H9 (cell line): ENCODE measurements at regions not wholly inside any gene's neighbourhood (a gene's known extent, or its start where the extent isn't known, plus 50 kb on each side); places are given as distances from the start of the nearest gene placed in this dataset.
A peak's percentile ranks its signal among the peaks of the same experiment; 100 is the strongest.

Experiments
- DNase-seq: peaks from one replicate; pipeline ENCODE4 v3.0.0-alpha.2; 2017
- H2AFZ ChIP-seq: one replicate; pipeline ENCODE4 v1.6.1; 2013; ENCODE audit warnings: mild to moderate bottlenecking, low read length, control low read depth, moderate library complexity
- H2AK5ac ChIP-seq: 2 replicates; pipeline ENCODE4 v1.6.1; 2013; ENCODE audit warnings: low read length, control low read depth, mixed read lengths; ENCODE audit not compliant: insufficient read length
- H2BK120ac ChIP-seq: one replicate; pipeline ENCODE4 v1.6.1; 2013; ENCODE audit warnings: low read depth, mild to moderate bottlenecking, low read length, control low read depth, inconsistent platforms; ENCODE audit not compliant: poor library complexity, severe bottlenecking
- H2BK12ac ChIP-seq: 2 replicates; pipeline ENCODE4 v1.6.1; 2013; ENCODE audit warnings: low read length, control low read depth, mixed read lengths, low read depth; ENCODE audit not compliant: insufficient read length
- H2BK15ac ChIP-seq: 2 replicates; pipeline ENCODE4 v1.6.1; 2013; ENCODE audit warnings: low read depth, low read length, control low read depth
- H2BK20ac ChIP-seq: one replicate; pipeline ENCODE4 v1.6.1; 2013; ENCODE audit warnings: low read depth, mild to moderate bottlenecking, low read length, control low read depth, inconsistent platforms; ENCODE audit not compliant: poor library complexity, severe bottlenecking
- H2BK5ac ChIP-seq: 2 replicates; pipeline ENCODE4 v1.6.1; 2013; ENCODE audit warnings: low read length, control low read depth, mixed read lengths; ENCODE audit not compliant: insufficient read length
- H3K14ac ChIP-seq: 2 replicates; pipeline ENCODE4 v1.6.1; 2013; ENCODE audit warnings: low read length, control low read depth; ENCODE audit not compliant: insufficient read depth
- H3K18ac ChIP-seq: 2 replicates; pipeline ENCODE4 v1.6.1; 2013; ENCODE audit warnings: low read depth, mild to moderate bottlenecking, mixed read lengths, low read length, control low read depth; ENCODE audit not compliant: insufficient read length
- H3K23ac ChIP-seq: 2 replicates; pipeline ENCODE4 v1.6.1; 2013; ENCODE audit warnings: low read length, control low read depth, mixed read lengths, low read depth; ENCODE audit not compliant: insufficient read length
- H3K23me2 ChIP-seq: 2 replicates; pipeline ENCODE4 v1.6.1; 2013; ENCODE audit warnings: low read depth, mild to moderate bottlenecking, mixed read lengths, low read length, control low read depth; ENCODE audit not compliant: insufficient read length, poor library complexity, severe bottlenecking
- H3K27ac ChIP-seq: 2 replicates; pipeline ENCODE4 v1.5.1; 2013; ENCODE audit warnings: low read length, control low read depth, mixed read lengths, low read depth; ENCODE audit not compliant: insufficient read length
- H3K27me3 ChIP-seq: 2 replicates; pipeline ENCODE4 v1.6.1; 2013; ENCODE audit warnings: low read length, control low read depth, inconsistent platforms; ENCODE audit not compliant: insufficient read depth
- H3K4ac ChIP-seq: 2 replicates; pipeline ENCODE4 v1.6.1; 2013; ENCODE audit warnings: low read depth, mild to moderate bottlenecking, control low read depth, inconsistent platforms, low read length, moderate library complexity
- H3K4me1 ChIP-seq: 2 replicates; pipeline ENCODE4 v1.6.1; 2013; ENCODE audit warnings: low read length, control low read depth, inconsistent platforms; ENCODE audit not compliant: insufficient read depth
- H3K4me2 ChIP-seq: 2 replicates; pipeline ENCODE4 v1.6.1; 2013; ENCODE audit warnings: low read length, control low read depth, mixed read lengths; ENCODE audit not compliant: insufficient read length, insufficient read depth
- H3K56ac ChIP-seq: 2 replicates; pipeline ENCODE4 v1.6.1; 2013; ENCODE audit warnings: low read depth, mild to moderate bottlenecking, mixed read lengths, low read length, control low read depth; ENCODE audit not compliant: insufficient read length
- H3K79me1 ChIP-seq: 2 replicates; pipeline ENCODE4 v1.6.1; 2013; ENCODE audit warnings: low read depth, mild to moderate bottlenecking, moderate library complexity, low read length, control low read depth, inconsistent platforms; ENCODE audit not compliant: insufficient read depth, poor library complexity, severe bottlenecking
- H3K79me2 ChIP-seq: 2 replicates; pipeline ENCODE4 v1.6.1; 2013; ENCODE audit warnings: low read length, control low read depth, inconsistent platforms; ENCODE audit not compliant: insufficient read depth
- H3K9ac ChIP-seq: 2 replicates; pipeline ENCODE4 v1.6.1; 2013; ENCODE audit warnings: low read length, control low read depth, mixed read lengths; ENCODE audit not compliant: insufficient read length; ENCODE audit errors: extremely low read depth
- H3K9me3 ChIP-seq: one replicate; pipeline ENCODE4 v1.6.1; 2013; ENCODE audit warnings: low read depth, low read length, inconsistent platforms; ENCODE audit not compliant: control insufficient read depth
- H3T11ph ChIP-seq: one replicate; pipeline ENCODE4 v1.6.1; 2013; ENCODE audit warnings: mild to moderate bottlenecking, low read length, control low read depth, inconsistent platforms
- H4K20me1 ChIP-seq: one replicate; pipeline ENCODE4 v1.6.1; 2013; ENCODE audit not compliant: control insufficient read depth, insufficient read length, insufficient read depth
- H4K5ac ChIP-seq: 2 replicates; pipeline ENCODE4 v1.6.1; 2013; ENCODE audit warnings: low read depth, mild to moderate bottlenecking, mixed read lengths, low read length, control low read depth; ENCODE audit not compliant: insufficient read length
- H4K8ac ChIP-seq: replicated peaks from 2 replicates; pipeline ENCODE4 v1.6.1; 2013; ENCODE audit warnings: low read length, control low read depth, mixed read lengths, low read depth; ENCODE audit not compliant: insufficient read length
- H4K91ac ChIP-seq: 2 replicates; pipeline ENCODE4 v1.6.1; 2013; ENCODE audit warnings: low read depth, mild to moderate bottlenecking, moderate library complexity, mixed read lengths, low read length, control low read depth; ENCODE audit not compliant: insufficient read length
- H3K27ac Mint-ChIP-seq, 3 experiments: 2 replicates in 2 of 3; 3 replicates in 1 of 3; pipeline ENCODE4 v1.8.0; 2020 to 2021; ENCODE audit warnings: mixed read lengths in 3 of 3, mild to moderate bottlenecking in 1 of 3, moderate library complexity in 1 of 3
- H3K27me3 Mint-ChIP-seq: 2 replicates; pipeline ENCODE4 v1.8.0; 2021; ENCODE audit warnings: low read depth, mild to moderate bottlenecking, moderate library complexity, mixed read lengths
- H3K36me3 Mint-ChIP-seq, 3 experiments: 2 replicates in 2 of 3; 3 replicates in 1 of 3; pipeline ENCODE4 v1.8.0; 2020 to 2021; ENCODE audit warnings: low read depth in 3 of 3, mixed read lengths in 3 of 3; ENCODE audit not compliant: insufficient read depth in 1 of 3
- H3K4me1 Mint-ChIP-seq, 2 experiments: 2 replicates each; pipeline ENCODE4 v1.8.0; 2020; ENCODE audit warnings: mixed read lengths in 2 of 2
- H3K4me3 Mint-ChIP-seq, 2 experiments: 2 replicates in 1 of 2; 3 replicates in 1 of 2; pipeline ENCODE4 v1.8.0; 2020 to 2021; ENCODE audit warnings: mild to moderate bottlenecking in 2 of 2, mixed read lengths in 2 of 2, moderate library complexity in 1 of 2
- H3K9me3 Mint-ChIP-seq, 2 experiments: 2 replicates in 1 of 2; 3 replicates in 1 of 2; pipeline ENCODE4 v1.8.0; 2020; ENCODE audit warnings: mild to moderate bottlenecking in 2 of 2, mixed read lengths in 2 of 2, moderate library complexity in 1 of 2
- CTCF ChIP-seq: fragments of 200-600 bp; sonication (generic); conservative IDR thresholded peaks from 3 replicates; pipeline ENCODE4 v1.8.0; 2021; ENCODE audit warnings: antibody characterized with exemption, mild to moderate bottlenecking
- WGBS: extraction: QIAGEN DNeasy Blood & Tissue Kit; methylation state at CpG from one replicate; pipeline ENCODE4 v1.1.7; 2013; ENCODE audit warnings: missing lambda C conversion rate, low lambda C conversion rate, mixed read lengths; ENCODE audit not compliant: insufficient read length; ENCODE audit errors: extremely low coverage; 5-methylcytosine and 5-hydroxymethylcytosine counted together

GRCh38 chr12:92528097-92528496 lies 174.7 kb upstream of the PLEKHG7 start:
- H2BK5ac ChIP-seq: no peak overlapping the region
- no peak overlapping the region for H3K18ac ChIP-seq
- no peak overlapping the region for H3K23ac ChIP-seq
- H4K8ac ChIP-seq: no peak overlapping the region
- WGBS: no CpG with 5 or more reads among the region's 2 CpGs
- H3K4me1 ChIP-seq: no peaks in the 10 kb centered on the region
- no peak overlapping the region for H3K14ac ChIP-seq
- H3K27me3 ChIP-seq: no peaks in the 10 kb centered on the region
- H2BK20ac ChIP-seq: no peak overlapping the region
- peak; percentile 23; the same call in 1 of the 3 replicates for TF ChIP-seq CTCF
- no peaks in the 10 kb centered on the region for H3K79me2 ChIP-seq
- Mint-ChIP-seq H3K9me3 (no peaks in the 10 kb centered on the region), H3K4me3 (no peak overlapping the region), H3K27ac (no peak overlapping the region), H3K36me3 (no peaks in the 10 kb centered on the region), H3K27me3 (no peaks in the 10 kb centered on the region), H3K4me1 (no peaks in the 10 kb centered on the region)
- H3K56ac ChIP-seq: no peak overlapping the region
- H4K20me1 ChIP-seq: no peaks in the 10 kb centered on the region
- no peak for DNase-seq
- no peak overlapping the region for H3K27ac ChIP-seq
- no peaks in the 10 kb centered on the region for H3K79me1 ChIP-seq
- H2BK120ac ChIP-seq: no peak overlapping the region
- no peak overlapping the region for H3K4ac ChIP-seq
- H3K9ac ChIP-seq: no peak overlapping the region
- no peak overlapping the region for H2AK5ac ChIP-seq
- H3T11ph ChIP-seq: no peak overlapping the region
- no peak overlapping the region for H2BK15ac ChIP-seq
- no peak overlapping the region for H2AFZ ChIP-seq
- no peaks in the 10 kb centered on the region for H3K23me2 ChIP-seq
- no peaks in the 10 kb centered on the region for H3K9me3 ChIP-seq
- H4K91ac ChIP-seq: no peak overlapping the region
- no peak overlapping the region for H2BK12ac ChIP-seq
- H3K4me2 ChIP-seq: no peak overlapping the region
- H4K5ac ChIP-seq: no peak overlapping the region
